ENCODE measurements at regions not wholly inside any gene's neighbourhood (a gene's known extent, or its start where the extent isn't known, plus 50 kb on each side); places are given as distances from the start of the nearest gene placed in this dataset.

DNA sequence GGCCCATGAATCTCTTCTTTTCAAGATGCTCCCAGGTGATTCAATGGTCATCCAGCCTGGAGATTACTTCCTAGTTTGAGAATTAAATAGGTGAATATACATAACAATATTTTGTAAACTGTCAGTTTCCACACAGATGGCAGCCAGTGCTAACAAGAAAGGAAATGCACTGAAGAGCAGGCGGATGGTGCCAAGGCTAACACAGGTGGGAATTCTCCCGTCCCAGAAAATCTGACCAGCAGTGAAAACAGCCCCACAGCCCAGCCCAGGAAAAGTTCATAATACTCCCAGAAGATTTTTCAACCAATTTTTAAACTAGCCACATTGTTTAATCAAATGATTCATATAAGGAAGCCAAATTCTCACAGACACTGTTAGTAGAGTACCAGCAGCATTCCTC is 387.2 kb upstream of the GATB start:
- TF ChIP-seq ESRRG (CRISPR knock-in tag; IDR thresholded peaks at IDR 0.05) (no peak), CSDC2 (CRISPR knock-in tag; IDR thresholded peaks at IDR 0.05) (no peak), SNAI2 (CRISPR knock-in tag; IDR thresholded peaks at IDR 0.05) (no peak), ZNF8 (CRISPR knock-in tag; IDR thresholded peaks at IDR 0.05) (no peak), TOX (CRISPR knock-in tag; IDR thresholded peaks at IDR 0.05; ENCODE audit: borderline replicate concordance) (no peak), ZNF565 (CRISPR knock-in tag; conservative IDR thresholded peaks at IDR 0.05; ENCODE audit: low read depth) (no peak), ZNF70 (CRISPR knock-in tag; IDR thresholded peaks at IDR 0.05) (no peak), ZFP3 (CRISPR knock-in tag; IDR thresholded peaks at IDR 0.05) (no peak), BACH2 (CRISPR knock-in tag; IDR thresholded peaks at IDR 0.05; ENCODE audit: borderline replicate concordance) (no peak), PPARA (CRISPR knock-in tag; IDR thresholded peaks at IDR 0.05; ENCODE audit: borderline replicate concordance) (no peak)
- TF ChIP-seq, protein P1, sequence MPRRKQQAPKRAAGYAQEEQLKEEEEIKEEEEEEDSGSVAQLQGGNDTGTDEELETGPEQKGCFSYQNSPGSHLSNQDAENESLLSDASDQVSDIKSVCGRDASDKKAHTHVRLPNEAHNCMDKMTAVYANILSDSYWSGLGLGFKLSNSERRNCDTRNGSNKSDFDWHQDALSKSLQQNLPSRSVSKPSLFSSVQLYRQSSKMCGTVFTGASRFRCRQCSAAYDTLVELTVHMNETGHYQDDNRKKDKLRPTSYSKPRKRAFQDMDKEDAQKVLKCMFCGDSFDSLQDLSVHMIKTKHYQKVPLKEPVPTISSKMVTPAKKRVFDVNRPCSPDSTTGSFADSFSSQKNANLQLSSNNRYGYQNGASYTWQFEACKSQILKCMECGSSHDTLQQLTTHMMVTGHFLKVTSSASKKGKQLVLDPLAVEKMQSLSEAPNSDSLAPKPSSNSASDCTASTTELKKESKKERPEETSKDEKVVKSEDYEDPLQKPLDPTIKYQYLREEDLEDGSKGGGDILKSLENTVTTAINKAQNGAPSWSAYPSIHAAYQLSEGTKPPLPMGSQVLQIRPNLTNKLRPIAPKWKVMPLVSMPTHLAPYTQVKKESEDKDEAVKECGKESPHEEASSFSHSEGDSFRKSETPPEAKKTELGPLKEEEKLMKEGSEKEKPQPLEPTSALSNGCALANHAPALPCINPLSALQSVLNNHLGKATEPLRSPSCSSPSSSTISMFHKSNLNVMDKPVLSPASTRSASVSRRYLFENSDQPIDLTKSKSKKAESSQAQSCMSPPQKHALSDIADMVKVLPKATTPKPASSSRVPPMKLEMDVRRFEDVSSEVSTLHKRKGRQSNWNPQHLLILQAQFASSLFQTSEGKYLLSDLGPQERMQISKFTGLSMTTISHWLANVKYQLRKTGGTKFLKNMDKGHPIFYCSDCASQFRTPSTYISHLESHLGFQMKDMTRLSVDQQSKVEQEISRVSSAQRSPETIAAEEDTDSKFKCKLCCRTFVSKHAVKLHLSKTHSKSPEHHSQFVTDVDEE (CRISPR knock-in tag; IDR thresholded peaks at IDR 0.05) = no peak
- TF ChIP-seq, protein P2, sequence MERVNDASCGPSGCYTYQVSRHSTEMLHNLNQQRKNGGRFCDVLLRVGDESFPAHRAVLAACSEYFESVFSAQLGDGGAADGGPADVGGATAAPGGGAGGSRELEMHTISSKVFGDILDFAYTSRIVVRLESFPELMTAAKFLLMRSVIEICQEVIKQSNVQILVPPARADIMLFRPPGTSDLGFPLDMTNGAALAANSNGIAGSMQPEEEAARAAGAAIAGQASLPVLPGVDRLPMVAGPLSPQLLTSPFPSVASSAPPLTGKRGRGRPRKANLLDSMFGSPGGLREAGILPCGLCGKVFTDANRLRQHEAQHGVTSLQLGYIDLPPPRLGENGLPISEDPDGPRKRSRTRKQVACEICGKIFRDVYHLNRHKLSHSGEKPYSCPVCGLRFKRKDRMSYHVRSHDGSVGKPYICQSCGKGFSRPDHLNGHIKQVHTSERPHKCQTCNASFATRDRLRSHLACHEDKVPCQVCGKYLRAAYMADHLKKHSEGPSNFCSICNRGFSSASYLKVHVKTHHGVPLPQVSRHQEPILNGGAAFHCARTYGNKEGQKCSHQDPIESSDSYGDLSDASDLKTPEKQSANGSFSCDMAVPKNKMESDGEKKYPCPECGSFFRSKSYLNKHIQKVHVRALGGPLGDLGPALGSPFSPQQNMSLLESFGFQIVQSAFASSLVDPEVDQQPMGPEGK (CRISPR knock-in tag; IDR thresholded peaks at IDR 0.05; ENCODE audit: borderline replicate concordance) = no peak
